Mesothelial cell of epicardium (in vitro differentiated cells): ENCODE measurements at regions not wholly inside any gene's neighbourhood (a gene's known extent, or its start where the extent isn't known, plus 50 kb on each side); places are given as distances from the start of the nearest gene placed in this dataset.

ENCODE experiments used
- DNase-seq, 2 experiments: peaks; one replicate each; pipeline ENCODE4 v3.0.0; 2021; ENCODE audit warnings: low spot score in 2 of 2; ENCODE audit not compliant: unreplicated experiment in 2 of 2
- H3K27ac Mint-ChIP-seq: 2 replicates; pipeline ENCODE4 v1.8.0; 2021; ENCODE audit warnings: mixed read lengths
- H3K27me3 Mint-ChIP-seq: 2 replicates; pipeline ENCODE4 v1.8.0; 2021; ENCODE audit warnings: low read depth, mixed read lengths
- H3K36me3 Mint-ChIP-seq: 2 replicates; pipeline ENCODE4 v1.8.0; 2021; ENCODE audit warnings: mixed read lengths
- H3K4me1 Mint-ChIP-seq: 2 replicates; pipeline ENCODE4 v1.8.0; 2021; ENCODE audit warnings: mixed read lengths
- H3K4me3 Mint-ChIP-seq: 2 replicates; pipeline ENCODE4 v1.8.0; 2021; ENCODE audit warnings: mild to moderate bottlenecking, moderate library complexity, mixed read lengths
- H3K9me3 Mint-ChIP-seq: 2 replicates; pipeline ENCODE4 v1.8.0; 2021; ENCODE audit warnings: mixed read lengths
- CTCF ChIP-seq: fragments of 200-600 bp; sonication (generic); IDR thresholded peaks from one replicate; pipeline ENCODE4 v1.5.0; 2021; ENCODE audit warnings: antibody characterized with exemption; ENCODE audit not compliant: unreplicated experiment

DNA sequence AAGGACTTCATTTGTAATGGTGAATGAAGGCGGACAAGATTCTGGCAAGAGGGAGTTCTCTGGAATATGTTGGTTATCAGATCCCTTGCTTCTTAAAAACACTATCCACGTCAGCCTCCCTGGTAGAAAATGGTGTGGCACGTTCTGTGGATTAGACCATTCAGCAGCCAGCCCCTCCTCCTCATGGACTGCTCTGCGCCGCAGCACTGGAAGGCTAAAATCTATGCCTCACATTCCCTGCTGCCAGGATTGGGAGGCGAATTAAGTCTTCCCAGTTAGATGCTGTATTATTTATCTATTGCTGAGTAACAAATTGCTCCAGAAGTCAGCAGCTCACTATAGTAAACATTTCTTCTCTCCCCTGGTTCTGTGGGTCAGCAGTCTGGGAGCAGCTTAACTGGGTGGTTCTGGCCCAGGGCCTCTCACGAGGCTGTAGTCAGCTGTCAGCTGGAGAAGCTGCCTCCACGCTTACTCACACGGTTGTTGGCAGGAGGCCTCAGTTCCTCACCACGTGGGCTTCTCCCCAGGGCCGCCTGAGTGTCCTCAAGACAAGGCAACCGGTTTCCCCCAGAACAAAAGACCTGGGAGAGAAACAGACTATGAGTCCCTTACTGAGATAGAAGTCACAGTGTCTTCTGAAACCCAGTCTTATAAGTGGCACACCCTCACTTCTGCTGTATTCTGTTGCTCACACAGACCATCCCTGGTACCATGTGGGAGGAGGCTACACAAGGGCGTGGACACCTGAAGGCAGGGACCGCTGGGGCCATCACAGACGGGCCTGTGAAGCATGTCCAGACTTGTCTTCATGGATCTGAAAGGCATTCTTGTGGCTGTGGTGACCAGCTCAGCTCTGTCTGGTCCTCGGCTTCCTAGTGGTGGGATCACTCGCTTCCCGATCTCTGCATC lies 101.0 kb downstream of the NRN1 start:
- DNase-seq = no peak
- Mint-ChIP-seq H3K36me3 (no peaks in the 10 kb centered on the region), H3K4me1 (no peaks in the 10 kb centered on the region), H3K27me3 (peaks cover 4% of the 10 kb centered on the region), H3K27ac (no peak overlapping the region), H3K4me3 (no peak overlapping the region), H3K9me3 (no peaks in the 10 kb centered on the region)
- no peak for TF ChIP-seq CTCF

GRCh38 chr6:5904532-5904931 lies 102.2 kb downstream of the NRN1 start:
- H3K4me3 Mint-ChIP-seq = no peak overlapping the region
- H3K27me3 Mint-ChIP-seq = peaks cover 4% of the 10 kb centered on the region
- H3K27ac Mint-ChIP-seq = no peak overlapping the region
- no peaks in the 10 kb centered on the region for H3K9me3 Mint-ChIP-seq
- H3K36me3 Mint-ChIP-seq = no peaks in the 10 kb centered on the region
- no peaks in the 10 kb centered on the region for H3K4me1 Mint-ChIP-seq
- no peak for DNase-seq
- TF ChIP-seq CTCF = no peak

DNA sequence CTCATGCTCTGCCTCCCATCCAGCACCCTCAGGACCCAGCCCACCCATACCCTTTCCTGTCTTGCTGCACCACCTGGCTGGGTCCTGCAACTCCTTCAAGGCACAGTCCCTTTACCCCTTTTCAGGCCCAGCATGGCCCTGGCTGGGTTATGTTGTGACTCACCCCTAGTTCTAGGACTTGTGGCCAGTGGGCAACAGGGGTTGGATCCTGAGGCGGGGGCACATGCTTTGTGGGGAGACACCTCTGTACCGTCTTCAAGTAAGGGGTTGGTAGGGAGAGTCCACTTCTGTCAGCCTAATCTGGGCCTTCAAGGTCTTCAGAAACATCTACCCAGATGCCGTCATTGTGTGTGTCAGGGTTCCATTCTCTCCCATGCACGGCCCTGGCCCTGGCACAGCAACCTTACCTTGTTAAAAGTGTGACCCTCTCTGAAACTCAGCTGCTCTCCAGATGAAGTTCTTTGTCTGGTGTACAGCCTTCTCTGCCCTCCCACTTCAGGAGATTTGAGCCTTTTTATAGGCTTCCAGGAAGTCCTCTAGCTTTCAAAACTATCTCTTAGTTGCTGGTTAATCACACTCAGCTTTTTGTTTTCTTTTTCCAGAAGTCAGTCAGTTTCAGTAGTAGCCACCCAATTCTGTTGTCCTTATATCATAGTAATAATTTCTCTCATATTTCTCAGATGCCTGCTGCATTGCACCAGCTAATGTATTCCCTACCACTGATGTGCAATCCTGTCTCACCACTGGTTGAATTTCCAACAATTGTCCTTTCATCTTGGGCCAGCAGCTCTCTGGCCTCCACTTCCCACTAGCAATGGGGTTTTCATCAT lies 107.3 kb downstream of the NRN1 start:
- Mint-ChIP-seq H3K4me1 (no peaks in the 10 kb centered on the region), H3K36me3 (no peaks in the 10 kb centered on the region), H3K27me3 (peaks cover 7% of the 10 kb centered on the region), H3K9me3 (no peaks in the 10 kb centered on the region), H3K27ac (no peak overlapping the region), H3K4me3 (no peak overlapping the region)
- no peak for TF ChIP-seq CTCF
- DNase-seq = no peak

GRCh38 chr6:5898563-5898962 lies 108.2 kb downstream of the NRN1 start:
- Mint-ChIP-seq H3K27ac (no peak overlapping the region), H3K36me3 (no peaks in the 10 kb centered on the region), H3K9me3 (no peaks in the 10 kb centered on the region), H3K27me3 (peaks cover 7% of the 10 kb centered on the region), H3K4me3 (no peak overlapping the region), H3K4me1 (no peaks in the 10 kb centered on the region)
- no peak for TF ChIP-seq CTCF
- DNase-seq = no peak

- no peak overlapping the region for H3K27ac Mint-ChIP-seq
- no peaks in the 10 kb centered on the region for H3K36me3 Mint-ChIP-seq
- no peak for DNase-seq
- no peak for TF ChIP-seq CTCF
- peaks cover 6% of the 10 kb centered on the region for H3K27me3 Mint-ChIP-seq
- H3K4me1 Mint-ChIP-seq = no peaks in the 10 kb centered on the region
- H3K9me3 Mint-ChIP-seq = no peaks in the 10 kb centered on the region
- no peak overlapping the region for H3K4me3 Mint-ChIP-seq
Measured at GRCh38 chr6:5898102-5898501, 108.6 kb downstream of the NRN1 start.
